ENCODE measurements at regions not wholly inside any gene's neighbourhood (a gene's known extent, or its start where the extent isn't known, plus 50 kb on each side); places are given as distances from the start of the nearest gene placed in this dataset.
"Not testable (repeated sequence)": the region's sequence is repeated elsewhere in the genome, so short reads cannot be mapped to it uniquely, and the experiment has no call there.

DNA sequence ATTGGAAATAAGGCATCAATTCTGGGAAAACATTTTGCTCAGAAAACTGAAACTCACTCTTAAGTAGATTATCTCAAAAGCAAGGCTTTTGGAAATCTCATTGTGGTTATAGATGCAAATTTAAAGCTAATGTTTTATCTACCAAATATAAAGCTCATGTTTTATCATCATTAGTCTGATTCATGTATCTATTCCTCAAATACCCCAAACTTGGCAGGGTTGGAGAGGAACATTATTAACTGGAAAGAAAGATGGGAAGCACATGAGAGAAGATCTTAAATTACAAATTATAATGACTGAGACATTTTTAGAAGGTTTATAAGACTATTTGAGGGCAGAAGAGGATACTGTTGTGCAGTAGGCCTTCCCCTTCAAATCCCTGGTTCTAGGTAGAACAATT, 137.3 kb upstream of the TGFBR2 start:
- DNase-seq (ENCODE audit: low spot score): no peak

DNA sequence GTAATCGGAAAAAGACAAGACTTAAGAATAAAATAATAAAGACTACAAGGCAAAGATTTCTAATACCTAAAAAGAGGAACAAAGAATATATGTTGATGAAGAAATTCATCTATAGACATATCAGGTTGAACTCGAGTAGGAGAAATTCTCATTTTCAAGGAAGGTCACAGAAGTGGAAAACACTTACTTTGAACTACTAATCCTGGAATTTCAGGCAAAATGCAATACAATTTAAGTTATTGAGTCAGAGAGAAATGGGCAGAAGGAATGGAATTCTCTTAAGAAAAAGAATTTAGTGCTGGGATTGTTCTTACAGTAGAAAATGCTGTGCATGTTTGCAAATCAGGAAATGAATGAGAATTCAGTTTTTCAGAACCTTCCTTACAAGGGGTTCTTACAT, 135.9 kb upstream of the TGFBR2 start:
- no peak for DNase-seq (ENCODE audit: low spot score)

DNA sequence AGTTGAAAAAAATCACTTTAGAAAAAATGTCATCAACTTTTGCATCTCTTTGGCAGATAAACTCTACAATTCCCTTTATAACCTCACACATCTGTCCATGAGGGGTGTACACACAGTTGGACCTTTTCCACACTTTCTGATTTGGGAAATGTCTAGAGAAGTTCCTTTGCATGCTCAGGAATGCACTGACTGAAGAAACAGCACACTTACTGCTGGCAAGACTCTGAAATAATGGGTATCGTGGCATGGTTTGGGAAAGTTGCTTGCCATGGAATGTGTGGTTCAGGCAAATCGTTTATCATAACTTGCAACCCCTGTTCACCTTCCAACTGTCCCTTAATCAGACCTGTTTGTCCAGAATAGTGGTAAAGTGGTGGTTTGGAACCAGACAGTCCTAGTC, 135.3 kb upstream of the TGFBR2 start:
- no peak for DNase-seq (ENCODE audit: low spot score)

DNA sequence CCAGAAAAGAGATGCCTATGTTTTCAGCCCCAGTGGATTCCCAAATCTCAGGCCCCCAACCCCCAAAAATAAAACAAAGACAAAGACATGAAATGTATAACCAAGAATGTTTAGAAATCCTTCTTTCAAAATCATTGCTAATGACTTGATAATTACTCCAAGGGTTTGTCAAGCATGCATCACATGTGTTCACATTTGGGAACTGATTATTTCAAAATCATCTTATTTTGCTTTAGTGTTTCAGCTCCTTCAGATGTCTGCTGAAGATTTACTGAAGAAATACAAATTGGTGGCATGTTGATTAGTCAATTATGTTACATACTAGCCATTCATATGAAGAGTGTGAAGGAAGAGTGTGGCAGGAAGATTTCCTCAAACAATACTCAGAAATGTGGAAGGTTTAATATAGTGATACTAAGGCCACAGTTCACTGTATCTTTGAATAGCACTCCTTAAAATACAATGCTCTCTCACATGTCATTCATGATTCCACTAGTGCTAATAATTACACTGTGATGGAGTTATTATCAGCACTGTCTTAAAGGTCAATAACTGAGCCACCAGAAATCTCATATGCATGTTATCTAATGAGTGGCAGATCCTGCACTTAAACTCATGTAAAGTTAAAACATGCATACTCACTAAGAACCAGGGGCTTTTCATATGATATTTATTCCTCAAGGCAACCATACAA, 134.5 kb upstream of the TGFBR2 start:
- DNase-seq (ENCODE audit: low spot score): no peak

DNA sequence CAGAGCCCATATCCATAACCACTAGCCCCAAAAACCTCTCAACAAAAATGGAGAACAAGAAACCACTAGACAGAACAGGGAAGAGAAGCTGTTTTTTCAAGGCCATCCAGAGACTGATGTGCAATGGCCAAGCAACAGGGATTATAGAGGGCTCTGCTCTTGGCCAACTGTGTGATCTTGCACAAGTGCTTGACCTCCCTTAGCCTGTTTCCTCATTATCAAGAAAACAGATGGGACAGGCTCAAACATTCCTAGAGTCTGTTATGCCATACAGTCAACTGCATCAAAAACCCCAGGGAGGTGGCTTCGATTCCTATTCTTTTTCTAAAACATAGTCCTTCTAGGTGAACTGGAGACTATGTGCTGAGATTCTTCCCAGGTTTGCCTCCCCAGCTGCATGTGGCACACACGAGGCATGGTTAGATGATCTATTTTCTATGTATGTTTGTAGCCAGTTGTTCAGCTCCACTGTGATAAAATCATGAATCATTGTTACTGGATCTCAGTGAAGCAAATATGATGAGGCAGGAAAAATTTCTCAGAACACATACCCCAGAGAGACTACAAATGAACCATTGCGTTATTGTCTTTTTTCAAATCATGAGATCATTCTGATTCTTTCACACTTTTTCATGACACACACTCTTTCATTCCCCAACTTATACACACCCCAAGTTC, 132.9 kb upstream of the TGFBR2 start:
- DNase-seq (ENCODE audit: low spot score): no peak

DNA sequence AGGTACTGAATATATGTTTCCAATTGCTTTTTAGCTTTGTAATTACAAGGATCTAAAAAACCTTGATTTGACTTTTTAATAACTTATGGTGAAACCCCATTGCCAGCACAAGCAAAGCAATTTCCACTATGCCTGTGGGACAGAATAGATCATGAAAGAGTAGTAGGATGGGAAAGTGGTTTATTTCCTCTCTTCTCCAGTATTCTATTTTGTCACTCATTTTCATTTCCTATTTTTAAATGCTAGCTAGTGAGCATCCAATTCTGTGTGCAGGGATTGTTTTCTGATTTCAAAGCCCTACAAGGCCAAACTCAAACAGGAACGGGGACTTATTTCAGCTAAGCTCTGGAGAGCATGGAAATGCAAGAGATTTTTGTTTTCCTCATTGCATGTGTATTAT, 132.0 kb upstream of the TGFBR2 start:
- DNase-seq (ENCODE audit: low spot score): no peak

DNA sequence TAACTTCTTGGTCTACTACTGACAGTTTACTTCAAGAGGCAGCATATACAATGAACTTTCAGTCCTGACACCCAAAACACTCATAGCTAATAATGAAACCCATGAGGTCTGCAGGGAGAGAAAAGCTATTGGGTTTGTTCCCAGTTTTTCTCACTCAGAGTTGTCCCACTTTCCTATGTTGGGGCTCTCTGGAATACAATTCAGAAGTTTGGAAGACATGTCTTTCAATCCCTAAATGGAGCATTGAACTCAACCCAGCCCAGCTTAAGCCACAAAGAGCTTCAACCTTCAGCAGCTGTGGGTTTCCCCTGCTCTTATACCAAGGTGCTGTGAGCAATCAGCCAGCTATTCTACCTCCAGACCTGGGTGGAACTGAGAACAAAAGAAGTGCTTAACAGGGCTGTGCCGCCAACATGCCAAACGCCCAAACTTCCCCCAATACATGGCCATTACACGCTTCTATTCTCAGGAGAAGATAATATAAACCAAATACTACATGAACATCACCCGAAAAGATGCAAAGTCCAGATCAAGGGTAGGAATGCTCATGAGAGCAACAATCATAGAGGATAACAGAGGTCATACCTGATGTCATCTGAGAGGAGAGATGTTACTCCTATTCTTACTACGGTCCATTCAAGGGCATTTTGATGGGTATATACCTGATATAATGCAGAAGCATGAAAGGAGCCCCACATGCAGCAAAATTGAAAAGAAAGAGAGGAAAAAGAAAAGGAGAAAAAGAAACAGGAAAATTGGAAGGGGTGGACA, 131.2 kb upstream of the TGFBR2 start:
- no peak for DNase-seq (ENCODE audit: low spot score)

DNA sequence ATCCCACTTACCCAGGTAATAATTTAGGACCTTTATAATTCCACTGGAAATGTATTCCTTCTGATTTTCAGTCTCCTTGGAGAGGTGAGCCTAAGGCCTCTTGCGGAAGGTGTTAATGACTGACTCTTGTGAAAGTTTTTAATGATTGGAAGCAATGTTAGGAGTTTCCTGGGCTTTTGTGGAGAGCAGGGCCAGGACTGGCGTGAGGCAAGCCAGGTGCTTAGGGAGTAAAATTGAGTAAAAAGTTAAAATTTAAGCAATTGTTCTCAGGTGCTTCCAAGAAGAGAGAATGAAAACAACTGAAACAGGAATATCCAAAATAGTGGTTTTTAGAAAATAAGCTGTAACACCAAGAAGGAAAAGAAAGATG, 130.6 kb upstream of the TGFBR2 start:
- no peak for DNase-seq (ENCODE audit: low spot score)

DNA sequence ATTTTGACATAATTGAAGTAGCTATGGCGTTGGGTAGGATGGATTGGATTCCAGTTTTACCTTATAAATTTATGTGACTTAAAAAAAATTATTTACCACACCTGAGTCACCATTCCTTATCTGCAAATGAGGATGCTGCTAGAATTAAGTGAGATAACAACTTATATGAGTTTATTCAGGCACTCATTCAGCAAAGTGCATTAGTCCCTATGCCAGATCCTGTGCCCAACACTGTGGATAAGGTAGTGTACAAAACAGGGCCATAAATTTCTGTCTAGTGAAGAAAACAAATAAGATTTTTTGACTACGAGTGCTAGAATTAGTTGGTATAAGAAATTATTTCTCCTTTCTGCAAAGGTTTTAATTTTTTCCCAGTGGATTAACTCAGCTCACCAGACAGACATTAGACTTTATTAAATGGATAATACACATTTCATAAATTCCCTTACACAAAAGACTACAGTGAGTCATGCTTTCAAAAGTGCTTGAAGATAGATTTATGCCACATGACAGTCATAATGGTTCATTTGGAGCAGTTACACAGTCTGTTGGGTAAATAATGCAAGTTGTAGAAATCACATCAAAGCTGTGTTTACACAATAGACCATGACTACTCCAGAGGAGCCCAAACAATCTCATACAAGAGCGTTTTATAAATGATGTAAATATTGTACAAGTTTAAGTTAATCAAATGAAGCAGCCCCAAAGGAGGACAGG, 129.9 kb upstream of the TGFBR2 start:
- DNase-seq (ENCODE audit: low spot score): no peak

DNA sequence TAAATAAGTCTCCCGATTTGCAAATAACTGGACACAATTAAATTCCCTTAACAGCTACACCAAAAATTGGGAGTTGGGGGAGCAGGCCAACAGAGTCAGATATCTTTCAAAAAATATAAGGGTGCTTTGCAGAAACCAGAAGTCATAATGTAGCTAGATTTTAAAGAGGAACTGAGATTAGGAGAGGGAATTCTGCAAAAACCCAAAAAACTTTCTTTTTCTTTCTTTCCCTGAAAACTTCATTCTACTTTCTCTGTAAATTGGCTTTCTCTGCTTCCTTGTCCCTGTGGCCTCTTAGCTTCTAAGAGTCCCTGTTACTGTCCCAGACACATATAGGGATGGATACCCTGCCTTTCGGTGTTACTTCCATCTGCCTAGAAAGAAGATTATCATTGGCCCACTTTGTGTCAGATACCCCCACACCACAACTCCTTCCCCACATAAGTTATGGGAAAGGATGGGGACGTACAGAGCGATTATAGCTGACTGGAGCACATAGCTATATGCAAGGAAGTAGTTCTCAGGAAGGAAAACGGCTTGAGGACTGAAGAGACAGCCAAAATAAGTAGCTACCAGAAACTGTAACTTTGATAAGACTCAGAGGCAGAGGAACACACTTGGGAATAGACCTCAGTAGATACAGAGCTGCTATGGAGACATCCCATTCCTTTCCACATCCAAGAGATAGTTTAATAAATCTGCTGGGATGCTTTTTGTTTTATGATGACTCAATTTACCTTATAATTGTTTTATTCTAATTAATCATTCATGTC, 129.1 kb upstream of the TGFBR2 start:
- no peak for DNase-seq (ENCODE audit: low spot score)

DNA sequence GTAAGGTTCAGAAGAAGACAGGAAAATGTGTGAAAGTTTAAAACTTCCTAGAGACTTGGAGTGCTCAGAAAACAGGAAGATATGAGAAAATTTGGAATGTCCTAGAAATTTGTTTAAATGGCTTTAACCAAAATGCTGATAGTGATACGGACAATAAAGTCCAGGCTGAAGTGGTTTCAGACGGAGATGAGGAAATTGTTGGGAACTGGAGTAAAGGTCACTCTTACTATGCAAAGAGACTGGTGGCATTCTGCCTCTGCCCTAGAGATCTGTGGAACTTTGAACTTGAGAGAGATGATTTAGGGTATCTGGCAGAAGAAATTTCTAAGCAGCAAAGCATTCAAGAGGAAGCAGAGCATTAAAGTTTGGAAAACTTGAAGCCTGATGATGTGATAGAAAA, 126.7 kb upstream of the TGFBR2 start:
- not testable (repeated sequence) for DNase-seq (ENCODE audit: low spot score)

DNA sequence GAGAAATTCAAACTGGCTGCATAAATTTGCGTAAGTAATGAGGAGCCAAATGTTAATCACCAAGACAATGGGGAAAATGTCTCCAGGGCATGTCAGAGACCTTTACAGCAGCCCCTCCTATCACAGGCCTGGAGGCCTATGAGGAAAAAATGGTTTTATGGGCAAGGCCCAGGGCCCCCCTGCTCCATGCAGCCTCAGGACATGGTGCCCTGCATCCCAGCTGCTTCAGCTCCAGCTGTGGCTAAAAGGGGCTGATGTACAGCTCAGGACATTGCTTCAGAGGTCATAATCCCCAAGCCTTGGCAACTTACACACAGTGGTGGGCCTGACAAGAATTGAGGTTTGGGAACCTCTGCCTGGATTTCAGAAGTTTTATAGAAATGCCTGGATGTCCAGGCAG, 126.2 kb upstream of the TGFBR2 start:
- not testable (repeated sequence) for DNase-seq (ENCODE audit: low spot score)

DNA sequence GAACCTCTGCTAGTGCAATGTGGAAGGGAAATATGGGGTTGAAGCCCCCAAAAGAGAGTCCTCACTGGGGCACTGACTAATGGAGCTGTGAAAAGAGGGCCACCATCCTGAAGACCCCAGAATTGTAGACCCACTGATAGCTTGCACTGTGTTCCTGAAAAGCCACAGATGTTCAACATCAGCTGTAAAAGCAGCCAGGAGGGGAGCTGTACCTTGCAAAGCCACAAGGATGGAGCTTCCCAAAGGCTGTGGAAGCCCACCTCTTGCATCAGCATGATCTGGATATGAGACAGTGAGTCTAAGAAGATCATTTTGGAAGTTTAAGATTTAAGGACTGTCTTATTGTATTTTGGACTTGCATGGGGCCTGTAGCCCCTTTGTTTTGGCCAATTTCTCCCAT, 125.8 kb upstream of the TGFBR2 start:
- no peak for DNase-seq (ENCODE audit: low spot score)

DNA sequence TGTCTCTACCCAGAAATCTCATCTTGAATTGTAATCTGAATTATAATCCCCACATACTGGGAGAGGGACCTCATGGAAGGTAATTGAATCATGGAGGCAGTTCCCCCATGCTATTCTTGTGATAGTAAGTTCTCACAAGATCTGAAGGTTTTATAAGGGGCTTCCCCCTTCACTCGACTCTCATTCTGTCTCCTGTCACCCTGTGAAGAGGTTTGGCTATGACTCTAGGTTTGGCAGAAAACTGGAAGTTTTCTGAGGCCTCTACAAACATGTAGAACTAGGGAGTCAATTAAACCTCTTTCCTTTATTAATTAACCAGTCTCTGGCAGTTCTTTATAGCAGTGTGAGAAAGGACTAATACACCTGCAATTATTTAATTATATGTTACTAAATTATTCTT, 125.2 kb upstream of the TGFBR2 start:
- no peak for DNase-seq (ENCODE audit: low spot score)

DNA sequence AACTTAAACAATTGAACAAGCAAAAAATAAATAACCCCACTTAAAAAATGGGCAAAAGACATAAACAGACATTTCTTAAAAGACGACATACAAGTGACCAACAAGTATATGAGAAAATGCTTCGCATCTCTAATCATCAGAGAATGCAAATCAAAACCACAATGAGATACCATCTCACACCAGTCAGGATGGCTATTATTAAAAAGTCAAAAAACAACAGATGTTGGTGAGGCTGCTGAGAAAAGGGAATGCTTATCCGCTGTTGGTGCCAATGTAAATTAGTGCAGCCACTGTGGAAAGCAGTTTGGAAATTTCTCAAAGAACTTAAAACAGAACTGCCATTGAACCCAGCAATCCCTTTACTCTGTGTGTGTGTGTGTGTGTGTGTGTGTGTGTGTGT, 122.2 kb upstream of the TGFBR2 start:
- not testable (repeated sequence) for DNase-seq (ENCODE audit: low spot score)

DNA sequence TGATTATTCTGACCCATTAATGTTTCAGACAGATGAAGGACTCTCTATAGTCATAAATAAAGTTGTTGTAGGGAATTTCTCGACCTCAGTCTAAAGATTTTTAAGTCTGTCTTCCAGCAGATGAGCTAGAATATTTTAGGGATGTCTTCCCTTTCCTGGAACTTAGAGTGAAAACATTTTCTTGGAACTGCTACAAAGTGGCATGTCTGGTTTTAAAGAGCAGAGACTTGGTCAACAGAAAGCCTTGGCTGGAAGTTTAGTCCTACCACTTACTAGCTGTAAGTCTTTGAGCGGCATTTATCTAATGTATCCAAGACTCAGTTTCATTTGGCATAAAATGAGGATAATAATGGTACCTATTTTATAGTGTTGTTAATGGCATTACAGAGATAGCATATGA, 120.0 kb upstream of the TGFBR2 start:
- no peak for DNase-seq (ENCODE audit: low spot score)

DNA sequence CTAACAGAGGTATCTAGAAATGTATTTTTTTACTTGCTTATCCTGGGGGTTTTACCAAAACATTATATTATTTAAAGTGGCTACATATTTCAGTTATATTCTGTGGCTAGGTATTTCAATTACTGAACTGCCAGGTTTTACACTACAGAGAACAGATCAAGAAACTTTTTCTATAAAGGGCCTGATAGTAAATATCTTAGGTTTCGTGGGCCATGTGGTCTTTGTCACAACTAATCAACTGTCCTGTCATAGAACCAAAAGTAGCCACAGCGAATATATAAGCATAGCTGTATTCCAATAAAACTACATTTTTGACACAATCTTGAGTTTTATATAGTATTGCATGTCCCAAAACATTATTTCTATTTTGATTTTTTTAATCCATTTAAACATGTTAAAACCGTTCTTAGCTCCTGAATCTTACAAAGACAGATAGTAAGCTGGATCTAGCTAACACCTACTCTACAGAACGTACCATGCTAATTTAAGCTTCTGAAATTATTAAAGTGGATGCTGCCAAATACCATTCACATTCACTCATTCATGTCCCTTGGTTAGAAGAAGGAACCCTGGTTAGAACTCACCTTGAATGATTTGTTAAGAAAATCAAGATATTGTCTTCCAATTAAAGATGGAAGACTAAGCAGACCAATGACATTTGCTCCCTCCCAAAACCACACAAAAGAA, 118.2 kb upstream of the TGFBR2 start:
- DNase-seq (ENCODE audit: low spot score): no peak

DNA sequence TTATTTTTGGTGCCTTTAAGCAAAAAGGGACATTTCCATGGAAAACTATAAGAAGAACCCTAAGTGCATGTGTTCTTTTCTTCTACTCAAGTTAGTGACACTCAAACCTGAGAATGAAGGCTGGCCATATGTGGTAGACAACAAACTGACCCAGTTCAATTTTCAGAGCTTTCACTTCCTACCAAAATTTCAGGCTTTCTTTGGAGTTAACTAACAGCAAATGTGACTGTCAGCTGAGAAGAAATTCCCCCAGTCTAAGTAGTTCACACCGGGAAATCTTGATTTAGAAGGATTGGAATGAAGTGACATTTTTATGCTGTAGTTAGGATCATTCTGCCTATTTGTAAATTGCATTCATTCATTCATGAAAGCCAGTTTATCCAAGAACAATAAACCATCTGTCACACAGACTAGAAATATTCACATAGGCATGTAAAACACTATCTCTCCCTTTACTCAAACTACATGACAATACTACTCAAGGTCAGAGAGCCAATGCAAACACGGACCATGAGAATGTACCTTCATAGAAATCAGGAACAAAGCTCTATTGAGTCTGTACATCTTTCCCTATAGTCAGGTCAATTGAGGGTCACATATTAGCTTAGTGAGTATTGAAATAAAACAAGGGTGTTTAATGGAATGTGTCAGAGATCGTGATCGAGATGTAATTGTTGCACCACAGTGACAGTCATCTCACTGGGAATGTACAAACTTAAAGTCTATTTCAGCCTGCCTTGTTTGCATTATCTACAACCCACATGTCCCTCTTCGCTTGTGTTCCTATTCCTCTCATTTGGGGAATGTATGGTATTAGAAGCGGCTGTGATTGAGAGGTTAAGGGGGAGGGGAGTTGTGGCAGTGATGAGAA, 113.8 kb upstream of the TGFBR2 start:
- no peak for DNase-seq (ENCODE audit: low spot score)

DNA sequence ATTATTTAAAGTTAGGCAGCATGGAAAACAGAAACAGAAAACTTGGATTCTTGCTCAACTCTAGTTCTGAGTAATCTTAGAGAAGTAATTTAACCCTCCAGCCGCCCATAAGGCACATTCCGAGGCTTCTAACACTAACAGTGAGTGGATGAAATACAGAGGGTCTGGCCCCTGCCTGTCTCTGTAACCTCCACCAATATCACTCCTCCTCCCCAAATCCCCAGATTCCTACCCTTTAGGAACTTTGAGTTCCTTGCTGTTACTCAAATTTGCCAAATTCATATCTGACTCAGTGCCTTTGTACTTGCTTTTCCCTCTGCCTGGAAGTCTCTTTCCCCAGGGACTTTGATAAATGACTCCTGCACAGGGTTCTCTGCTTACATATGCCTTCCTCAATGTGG, 112.5 kb upstream of the TGFBR2 start:
- no peak for DNase-seq (ENCODE audit: low spot score)
